ENCODE measurements at regions not wholly inside any gene's neighbourhood (a gene's known extent, or its start where the extent isn't known, plus 50 kb on each side); places are given as distances from the start of the nearest gene placed in this dataset.

DNA sequence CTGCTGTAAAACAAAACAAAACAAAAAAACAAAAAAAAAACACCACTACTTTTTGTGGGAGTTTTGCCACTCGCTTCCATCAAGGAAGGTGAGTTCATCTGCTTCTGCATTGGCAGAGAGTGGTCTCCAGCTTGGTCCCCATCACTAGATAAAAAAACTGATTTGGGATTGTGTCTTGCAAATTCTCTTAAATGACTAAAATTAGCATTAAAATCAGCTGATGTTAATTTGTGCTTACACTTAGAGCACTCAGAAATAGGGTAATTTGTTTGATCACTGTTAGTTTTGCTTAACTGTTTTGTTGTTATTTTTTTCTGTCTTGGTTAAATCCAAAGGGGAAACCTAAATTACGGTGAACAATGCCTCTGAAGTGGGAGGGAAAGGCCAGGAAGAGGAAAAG lies 1048.0 kb downstream of the LRFN5 start:
- Mint-ChIP-seq H3K9me3 (no peaks in the 10 kb centered on the region), H3K4me1 (no peaks in the 10 kb centered on the region), H3K27me3 (no peaks in the 10 kb centered on the region), H3K27ac (no peak overlapping the region), H3K36me3 (ENCODE audit: low read depth) (no peaks in the 10 kb centered on the region), H3K4me3 (no peak overlapping the region)
- CTCF ChIA-PET = no interaction called here
- ATAC-seq (ENCODE audit: low read depth) (no peak), DNase-seq (no peak)
- intact Hi-C loops (cut with micrococcal nuclease) = no loop called here
- TF ChIP-seq, protein P1, sequence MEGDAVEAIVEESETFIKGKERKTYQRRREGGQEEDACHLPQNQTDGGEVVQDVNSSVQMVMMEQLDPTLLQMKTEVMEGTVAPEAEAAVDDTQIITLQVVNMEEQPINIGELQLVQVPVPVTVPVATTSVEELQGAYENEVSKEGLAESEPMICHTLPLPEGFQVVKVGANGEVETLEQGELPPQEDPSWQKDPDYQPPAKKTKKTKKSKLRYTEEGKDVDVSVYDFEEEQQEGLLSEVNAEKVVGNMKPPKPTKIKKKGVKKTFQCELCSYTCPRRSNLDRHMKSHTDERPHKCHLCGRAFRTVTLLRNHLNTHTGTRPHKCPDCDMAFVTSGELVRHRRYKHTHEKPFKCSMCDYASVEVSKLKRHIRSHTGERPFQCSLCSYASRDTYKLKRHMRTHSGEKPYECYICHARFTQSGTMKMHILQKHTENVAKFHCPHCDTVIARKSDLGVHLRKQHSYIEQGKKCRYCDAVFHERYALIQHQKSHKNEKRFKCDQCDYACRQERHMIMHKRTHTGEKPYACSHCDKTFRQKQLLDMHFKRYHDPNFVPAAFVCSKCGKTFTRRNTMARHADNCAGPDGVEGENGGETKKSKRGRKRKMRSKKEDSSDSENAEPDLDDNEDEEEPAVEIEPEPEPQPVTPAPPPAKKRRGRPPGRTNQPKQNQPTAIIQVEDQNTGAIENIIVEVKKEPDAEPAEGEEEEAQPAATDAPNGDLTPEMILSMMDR (IDR thresholded peaks at IDR 0.05) = no peak
- POLR2A ChIA-PET = no interaction called here

DNA sequence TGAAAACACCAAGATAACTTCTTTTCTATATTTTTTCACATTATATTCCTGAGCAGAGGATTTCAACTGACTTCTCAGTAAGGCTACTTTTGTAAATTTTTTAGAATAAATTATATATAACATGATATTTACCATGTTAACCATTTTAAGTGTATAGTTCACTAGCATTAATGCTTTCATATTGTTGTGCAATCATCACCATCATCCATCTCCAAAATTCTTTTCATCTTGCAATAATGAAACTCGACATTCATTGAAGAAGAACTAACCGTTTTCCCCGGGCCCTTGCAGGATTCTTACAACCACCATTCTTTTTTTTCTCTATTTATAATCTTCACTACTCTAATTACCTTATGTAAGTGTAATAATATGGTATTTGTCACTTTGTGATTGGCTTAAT lies 1036.1 kb downstream of the LRFN5 start:
- no peak overlapping the region for H3K27ac Mint-ChIP-seq
- H3K4me3 Mint-ChIP-seq = no peak overlapping the region
- ATAC-seq (ENCODE audit: low read depth) = no peak
- no peak for DNase-seq
- H3K36me3 Mint-ChIP-seq (ENCODE audit: low read depth) = no peaks in the 10 kb centered on the region
- no peaks in the 10 kb centered on the region for H3K27me3 Mint-ChIP-seq
- ChIA-PET POLR2A (no interaction called here), CTCF (no interaction called here)
- H3K4me1 Mint-ChIP-seq = no peaks in the 10 kb centered on the region
- TF ChIP-seq, protein P1 (IDR thresholded peaks at IDR 0.05) = no peak
- intact Hi-C loops (cut with micrococcal nuclease) = no loop called here
- H3K9me3 Mint-ChIP-seq = peaks cover 4% of the 10 kb centered on the region

DNA sequence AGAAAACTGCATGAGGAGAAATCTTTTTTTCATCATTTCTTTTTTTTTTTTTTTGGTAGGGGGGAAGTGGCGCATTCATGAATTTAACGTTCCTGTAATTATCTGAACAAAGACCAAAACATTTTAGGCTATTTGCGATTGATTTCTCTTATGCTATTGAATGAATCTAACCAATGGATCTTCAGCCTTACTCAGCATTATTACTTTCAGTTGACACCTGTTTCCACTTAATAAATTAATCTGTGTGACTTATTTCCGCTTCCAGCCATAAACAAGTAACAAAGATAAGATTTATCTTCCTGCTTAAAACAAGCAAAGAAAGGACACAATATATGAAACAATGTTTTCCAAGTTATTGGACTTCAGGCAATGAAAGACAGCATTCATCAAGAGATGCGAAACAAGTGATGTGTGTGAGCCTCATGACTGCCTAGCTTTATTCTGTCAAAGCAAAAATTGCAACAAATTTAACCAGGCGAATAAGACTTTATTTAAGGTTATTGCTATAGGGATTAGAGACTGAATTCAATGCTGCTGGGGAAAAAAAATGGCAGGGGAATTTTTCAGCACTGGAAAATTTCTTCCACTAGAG lies 1026.9 kb downstream of the LRFN5 start:
- Mint-ChIP-seq H3K9me3 (no peaks in the 10 kb centered on the region), H3K4me1 (no peaks in the 10 kb centered on the region), H3K36me3 (ENCODE audit: low read depth) (no peaks in the 10 kb centered on the region), H3K27ac (no peak overlapping the region), H3K27me3 (no peaks in the 10 kb centered on the region), H3K4me3 (no peak overlapping the region)
- no peak for DNase-seq
- ChIA-PET CTCF (no interaction called here), POLR2A (no interaction called here)
- TF ChIP-seq, protein P1 (IDR thresholded peaks at IDR 0.05) = no peak
- no peak for ATAC-seq (ENCODE audit: low read depth)
- intact Hi-C loops (cut with micrococcal nuclease) = no loop called here

DNA sequence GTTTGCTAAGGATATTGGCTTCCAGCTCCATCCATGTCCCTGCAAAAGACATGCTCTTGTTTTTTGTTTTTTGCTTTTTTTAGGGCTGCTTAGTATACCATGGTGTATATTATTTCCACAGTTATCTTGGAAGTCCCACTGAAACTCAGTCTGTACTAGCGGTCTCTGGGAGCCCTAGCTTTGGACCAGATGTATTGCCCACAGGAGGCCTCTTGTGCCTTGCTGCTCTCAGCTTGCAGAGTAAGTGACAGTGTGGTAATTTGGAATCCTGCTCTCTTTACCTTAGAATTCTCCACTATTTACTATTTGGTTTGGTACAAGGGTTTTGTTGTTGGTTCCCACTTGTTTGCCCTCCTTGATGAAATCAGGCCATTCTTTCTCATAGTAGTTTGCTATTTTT lies 1022.9 kb downstream of the LRFN5 start:
- ChIA-PET CTCF (no interaction called here), POLR2A (no interaction called here)
- Mint-ChIP-seq H3K27ac (no peak overlapping the region), H3K4me3 (no peak overlapping the region), H3K27me3 (no peaks in the 10 kb centered on the region), H3K36me3 (ENCODE audit: low read depth) (no peaks in the 10 kb centered on the region), H3K9me3 (no peaks in the 10 kb centered on the region), H3K4me1 (no peaks in the 10 kb centered on the region)
- ATAC-seq (ENCODE audit: low read depth) (no peak), DNase-seq (no peak)
- TF ChIP-seq, protein P1 (IDR thresholded peaks at IDR 0.05) = no peak
- intact Hi-C loops (cut with micrococcal nuclease) = no loop called here

DNA sequence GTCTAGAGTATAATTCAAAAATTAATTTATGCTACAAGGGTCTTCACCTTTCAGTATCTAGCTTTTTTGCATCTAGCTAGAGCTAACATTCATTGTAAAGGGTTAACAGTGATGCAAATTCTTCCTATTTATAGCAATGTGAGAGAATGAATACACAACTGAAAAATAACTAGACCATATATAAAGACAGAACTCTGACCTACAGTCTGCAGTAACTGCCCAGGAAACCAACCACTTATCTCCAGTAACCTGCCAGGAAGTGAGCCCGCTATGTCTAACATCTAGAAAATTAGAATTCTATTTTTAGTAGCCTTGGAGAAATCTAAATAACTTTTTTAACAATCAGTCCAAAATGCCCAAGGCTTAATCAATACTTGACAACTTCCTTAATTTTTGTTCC lies 1021.9 kb downstream of the LRFN5 start:
- intact Hi-C loops (cut with micrococcal nuclease) = no loop called here
- Mint-ChIP-seq H3K4me3 (no peak overlapping the region), H3K27ac (no peak overlapping the region), H3K4me1 (no peaks in the 10 kb centered on the region), H3K9me3 (no peaks in the 10 kb centered on the region), H3K27me3 (no peaks in the 10 kb centered on the region), H3K36me3 (ENCODE audit: low read depth) (no peaks in the 10 kb centered on the region)
- TF ChIP-seq, protein P1 (IDR thresholded peaks at IDR 0.05) = no peak
- no peak for DNase-seq
- CTCF ChIA-PET = no interaction called here
- POLR2A ChIA-PET = no interaction called here
- no peak for ATAC-seq (ENCODE audit: low read depth)
